HFFc6 (cell line): ENCODE measurements at regions not wholly inside any gene's neighbourhood (a gene's known extent, or its start where the extent isn't known, plus 50 kb on each side); places are given as distances from the start of the nearest gene placed in this dataset.
A peak's percentile ranks its signal among the peaks of the same experiment; 100 is the strongest.
"Not testable (repeated sequence)": the region's sequence is repeated elsewhere in the genome, so short reads cannot be mapped to it uniquely, and the experiment has no call there.

Source experiments
- DNase-seq: peaks from one replicate; pipeline ENCODE4 v3.0.0-alpha.2; 2018
- H3K27ac Mint-ChIP-seq: 2 replicates; pipeline ENCODE4 v1.8.0; 2020; ENCODE audit warnings: mild to moderate bottlenecking, mixed read lengths
- H3K27me3 Mint-ChIP-seq: 2 replicates; pipeline ENCODE4 v1.8.0; 2021; ENCODE audit warnings: mild to moderate bottlenecking, moderate library complexity, mixed read lengths; ENCODE audit not compliant: insufficient read depth
- H3K36me3 Mint-ChIP-seq: 2 replicates; pipeline ENCODE4 v1.8.0; 2021; ENCODE audit warnings: low read depth, mixed read lengths
- H3K4me1 Mint-ChIP-seq: 2 replicates; pipeline ENCODE4 v1.8.0; 2020; ENCODE audit warnings: low read depth, mixed read lengths
- H3K4me3 Mint-ChIP-seq: 2 replicates; pipeline ENCODE4 v1.8.0; 2020; ENCODE audit warnings: mild to moderate bottlenecking, moderate library complexity, mixed read lengths
- H3K9me3 Mint-ChIP-seq: 2 replicates; pipeline ENCODE4 v1.8.0; 2020; ENCODE audit warnings: mild to moderate bottlenecking, mixed read lengths
- CTCF ChIP-seq: fragments of 200-600 bp; sonication (generic); IDR thresholded peaks from 2 replicates; pipeline ENCODE4 v1.5.0; 2021; ENCODE audit warnings: antibody characterized with exemption, mild to moderate bottlenecking

- Mint-ChIP-seq H3K9me3 (no peaks in the 10 kb centered on the region), H3K4me1 (peaks cover 87% of the 10 kb centered on the region), H3K27ac (peak overlapping the region; percentile 85), H3K27me3 (no peaks in the 10 kb centered on the region), H3K36me3 (peaks cover 4% of the 10 kb centered on the region; the same call in 1 of the 2 replicates), H3K4me3 (peak overlapping the region; percentile 81)
- DNase-seq: no peak
- TF ChIP-seq CTCF: no peak
Observed at GRCh38 chr2:39492716-39493115, 55.6 kb upstream of the MAP4K3 start.

GRCh38 chr2:39494784-39495251, 57.7 kb upstream of the MAP4K3 start:
- peaks cover 4% of the 10 kb centered on the region; the same call in 1 of the 2 replicates for H3K36me3 Mint-ChIP-seq
- peak overlapping the region; percentile 61 for H3K4me3 Mint-ChIP-seq
- TF ChIP-seq CTCF: peak; percentile 33; the same call in 1 of the 2 replicates
- H3K9me3 Mint-ChIP-seq: no peaks in the 10 kb centered on the region
- H3K27me3 Mint-ChIP-seq: no peaks in the 10 kb centered on the region
- peak overlapping the region; percentile 85 for H3K27ac Mint-ChIP-seq
- DNase-seq: peak; percentile 95
- H3K4me1 Mint-ChIP-seq: peaks cover 85% of the 10 kb centered on the region

- H3K4me1 Mint-ChIP-seq: peaks cover 79% of the 10 kb centered on the region
- no peaks in the 10 kb centered on the region for H3K9me3 Mint-ChIP-seq
- TF ChIP-seq CTCF: no peak
- H3K4me3 Mint-ChIP-seq: no peak overlapping the region
- no peaks in the 10 kb centered on the region; the same call in 1 of the 2 replicates for H3K27me3 Mint-ChIP-seq
- peak overlapping the region; percentile 19; the same call in 1 of the 2 replicates for H3K27ac Mint-ChIP-seq
- peaks cover 4% of the 10 kb centered on the region; the same call in 1 of the 2 replicates for H3K36me3 Mint-ChIP-seq
- no peak for DNase-seq
Observed at GRCh38 chr2:39497082-39497801, 60.2 kb upstream of the MAP4K3 start.

- not testable (repeated sequence) for H3K4me3 Mint-ChIP-seq, H3K9me3 Mint-ChIP-seq, DNase-seq, H3K27ac Mint-ChIP-seq, H3K27me3 Mint-ChIP-seq, H3K36me3 Mint-ChIP-seq
- H3K4me1 Mint-ChIP-seq: peaks cover 79% of the 10 kb centered on the region
Observed at GRCh38 chr2:39498176-39498575, 61.1 kb upstream of the MAP4K3 start.

- H3K4me3 Mint-ChIP-seq: no peak overlapping the region
- no peak for DNase-seq
- H3K27me3 Mint-ChIP-seq: no peaks in the 10 kb centered on the region; the same call in 1 of the 2 replicates
- H3K27ac Mint-ChIP-seq: no peak overlapping the region
- H3K36me3 Mint-ChIP-seq: peaks cover 4% of the 10 kb centered on the region; the same call in 1 of the 2 replicates
- TF ChIP-seq CTCF: no peak
- H3K9me3 Mint-ChIP-seq: no peaks in the 10 kb centered on the region
- peaks cover 75% of the 10 kb centered on the region for H3K4me1 Mint-ChIP-seq
Observed at GRCh38 chr2:39498786-39499185, 61.7 kb upstream of the MAP4K3 start.

GRCh38 chr2:39499336-39499735, 62.3 kb upstream of the MAP4K3 start:
- no peak for TF ChIP-seq CTCF
- no peak for DNase-seq
- Mint-ChIP-seq H3K36me3 (peaks cover 4% of the 10 kb centered on the region; the same call in 1 of the 2 replicates), H3K27ac (no peak overlapping the region), H3K4me3 (no peak overlapping the region), H3K27me3 (no peaks in the 10 kb centered on the region; the same call in 1 of the 2 replicates), H3K4me1 (peaks cover 77% of the 10 kb centered on the region), H3K9me3 (no peaks in the 10 kb centered on the region)
